OCI-LY7 (cell line): ENCODE measurements at regions not wholly inside any gene's neighbourhood (a gene's known extent, or its start where the extent isn't known, plus 50 kb on each side); places are given as distances from the start of the nearest gene placed in this dataset.

Source experiments
- BruUV-seq: library from RNA; stranded (reverse); fragments of 400-500 nt; replicated peaks from 2 replicates; lab custom pipeline; 2021; lab: Mats Ljungman, UMichigan
- CTCF ChIA-PET: fragments of 300-600 bp; sonication (Branson Sonifier 250); formaldehyde crosslinking; loops from one replicate; lab custom pipeline; 2022; ENCODE audit warnings: antibody characterized with exemption; ENCODE audit not compliant: unreplicated experiment; lab: Charles Lee
- POLR2A ChIA-PET: fragments of 300-600 bp; sonication (Branson Sonifier 250); formaldehyde crosslinking; loops from one replicate; lab custom pipeline; 2022; ENCODE audit warnings: antibody characterized with exemption; lab: Charles Lee
- DNase-seq: peaks from one replicate; pipeline ENCODE4 v3.0.0-alpha.2; 2015; ENCODE audit warnings: low spot score
- H2AFZ ChIP-seq: fragments of 200-600 bp; sonication (generic), shearing (Covaris generic); 2 replicates; pipeline ENCODE4 v1.6.1; 2014; ENCODE audit warnings: mild to moderate bottlenecking, antibody characterized with exemption, low read length, moderate library complexity
- H3K27ac ChIP-seq: fragments of 200-600 bp; sonication (generic); 2 replicates; pipeline ENCODE4 v1.5.1; 2014; ENCODE audit warnings: mixed run types, low read depth, mild to moderate bottlenecking, moderate library complexity, low read length, inconsistent platforms; ENCODE audit not compliant: poor library complexity, severe bottlenecking
- H3K36me3 ChIP-seq: fragments of 200-600 bp; sonication (generic); 2 replicates; pipeline ENCODE4 v1.6.1; 2014; ENCODE audit warnings: mild to moderate bottlenecking, antibody characterized with exemption, low read length, moderate library complexity, mixed read lengths; ENCODE audit not compliant: insufficient read depth
- H3K4me1 ChIP-seq: fragments of 200-600 bp; sonication (generic); 2 replicates; pipeline ENCODE4 v1.5.1; 2014; ENCODE audit warnings: mild to moderate bottlenecking, low read length; ENCODE audit not compliant: insufficient read depth, poor library complexity, severe bottlenecking
- H3K4me2 ChIP-seq: fragments of 200-600 bp; sonication (generic); 2 replicates; pipeline ENCODE4 v1.6.1; 2014; ENCODE audit warnings: mild to moderate bottlenecking, low read length
- H3K4me3 ChIP-seq: fragments of 200-600 bp; sonication (generic); 2 replicates; pipeline ENCODE4 v1.5.1; 2014; ENCODE audit warnings: mild to moderate bottlenecking, low read depth, low read length; ENCODE audit not compliant: poor library complexity, severe bottlenecking
- H3K79me2 ChIP-seq: fragments of 200-600 bp; sonication (generic); 2 replicates; pipeline ENCODE4 v1.6.1; 2016; ENCODE audit warnings: low read depth, mild to moderate bottlenecking, low read length, moderate library complexity, mixed read lengths; ENCODE audit not compliant: insufficient read depth
- H3K9me2 ChIP-seq: fragments of 200-600 bp; sonication (generic); 2 replicates; pipeline ENCODE4 v1.6.1; 2016; ENCODE audit warnings: mild to moderate bottlenecking, low read length, mixed read lengths; ENCODE audit not compliant: insufficient read depth
- H3K9me3 ChIP-seq: fragments of 200-600 bp; sonication (generic); 2 replicates; pipeline ENCODE4 v1.6.1; 2014; ENCODE audit warnings: mild to moderate bottlenecking, mixed run types, low read length, mixed read lengths
- H4K20me1 ChIP-seq: fragments of 200-600 bp; sonication (generic); 2 replicates; pipeline ENCODE4 v1.6.1; 2014; ENCODE audit warnings: mild to moderate bottlenecking, antibody characterized with exemption, low read length, moderate library complexity, mixed read lengths; ENCODE audit not compliant: insufficient read depth
- EZH2phosphoT487 ChIP-seq: fragments of 200-600 bp; sonication (generic); IDR thresholded peaks from 2 replicates; pipeline ENCODE4 v1.6.1; 2018; ENCODE audit warnings: low read depth, borderline replicate concordance, mild to moderate bottlenecking, mixed run types, antibody characterized with exemption, low read length, moderate library complexity, mixed read lengths
- intact Hi-C: fragments of 100-400 bp; cut with micrococcal nuclease; formaldehyde crosslinking; loops from one replicate; pipeline ENCODE4 v1.10.0; 2022; ENCODE audit not compliant: unreplicated experiment
- TF ChIP-seq, protein P1 (sequence below): fragments of 200-600 bp; sonication (generic); conservative IDR thresholded peaks from 2 replicates; pipeline ENCODE4 v1.5.1; 2014; ENCODE audit warnings: mild to moderate bottlenecking, antibody characterized with exemption, low read length, moderate library complexity, mixed read lengths

DNA sequence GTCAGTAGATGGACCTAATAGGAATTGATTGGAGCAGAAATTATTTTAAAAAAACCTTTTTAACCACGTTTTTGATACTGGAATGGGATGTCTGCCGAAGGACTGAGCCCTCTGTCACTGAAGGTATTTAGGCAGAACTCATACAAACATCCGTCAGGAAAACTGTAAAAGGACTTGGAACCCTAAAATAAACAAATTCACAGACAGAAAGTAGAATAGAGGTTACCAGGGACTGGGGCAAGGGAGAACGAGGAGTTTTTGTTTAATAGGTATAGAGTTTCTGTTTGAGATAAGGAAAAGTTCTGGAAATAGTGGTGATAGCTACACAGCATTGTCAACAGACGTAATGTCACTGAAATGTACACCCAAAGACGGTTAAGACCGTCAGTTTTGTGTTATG lies 105.5 kb downstream of the BCOR start:
- Histone ChIP-seq H3K27ac (no peak overlapping the region), H3K79me2 (no peaks in the 10 kb centered on the region), H3K9me2 (no peaks in the 10 kb centered on the region), H3K4me3 (no peak overlapping the region), H3K9me3 (no peaks in the 10 kb centered on the region), H3K4me2 (no peak overlapping the region), H4K20me1 (no peaks in the 10 kb centered on the region), H2AFZ (no peak overlapping the region), H3K36me3 (no peaks in the 10 kb centered on the region), H3K4me1 (no peaks in the 10 kb centered on the region)
- intact Hi-C loops: no loop called here
- POLR2A ChIA-PET: no interaction called here
- TF ChIP-seq, protein P1, sequence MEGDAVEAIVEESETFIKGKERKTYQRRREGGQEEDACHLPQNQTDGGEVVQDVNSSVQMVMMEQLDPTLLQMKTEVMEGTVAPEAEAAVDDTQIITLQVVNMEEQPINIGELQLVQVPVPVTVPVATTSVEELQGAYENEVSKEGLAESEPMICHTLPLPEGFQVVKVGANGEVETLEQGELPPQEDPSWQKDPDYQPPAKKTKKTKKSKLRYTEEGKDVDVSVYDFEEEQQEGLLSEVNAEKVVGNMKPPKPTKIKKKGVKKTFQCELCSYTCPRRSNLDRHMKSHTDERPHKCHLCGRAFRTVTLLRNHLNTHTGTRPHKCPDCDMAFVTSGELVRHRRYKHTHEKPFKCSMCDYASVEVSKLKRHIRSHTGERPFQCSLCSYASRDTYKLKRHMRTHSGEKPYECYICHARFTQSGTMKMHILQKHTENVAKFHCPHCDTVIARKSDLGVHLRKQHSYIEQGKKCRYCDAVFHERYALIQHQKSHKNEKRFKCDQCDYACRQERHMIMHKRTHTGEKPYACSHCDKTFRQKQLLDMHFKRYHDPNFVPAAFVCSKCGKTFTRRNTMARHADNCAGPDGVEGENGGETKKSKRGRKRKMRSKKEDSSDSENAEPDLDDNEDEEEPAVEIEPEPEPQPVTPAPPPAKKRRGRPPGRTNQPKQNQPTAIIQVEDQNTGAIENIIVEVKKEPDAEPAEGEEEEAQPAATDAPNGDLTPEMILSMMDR: no peak
- TF ChIP-seq EZH2phosphoT487: no peak
- CTCF ChIA-PET: no interaction called here
- no peak for DNase-seq
- BruUV-seq: no TSS peak

DNA sequence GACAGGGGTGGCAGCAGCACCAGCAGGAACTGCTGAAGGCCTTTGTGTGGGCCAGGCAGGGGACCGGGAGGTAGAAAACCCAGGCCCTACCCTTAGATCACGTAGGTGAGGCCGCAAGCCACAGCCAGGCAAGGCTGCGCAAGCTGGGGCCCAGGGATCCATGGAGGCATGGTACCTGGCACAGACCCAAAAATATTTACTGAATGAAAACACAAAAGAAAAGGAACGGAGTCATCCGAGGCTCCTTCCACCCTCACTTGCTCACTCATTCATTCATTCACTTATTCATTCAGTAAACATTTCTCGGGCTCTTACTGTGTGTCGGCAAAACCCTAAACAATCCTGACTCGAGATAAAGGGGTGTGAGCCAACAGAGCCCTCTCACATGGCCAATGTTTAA lies 102.3 kb downstream of the BCOR start:
- no peaks in the 10 kb centered on the region for H3K4me1 ChIP-seq
- intact Hi-C loops: no loop called here
- no peak for DNase-seq
- POLR2A ChIA-PET: no interaction called here
- no TSS peak for BruUV-seq
- H3K27ac ChIP-seq: no peak overlapping the region
- no peaks in the 10 kb centered on the region for H3K9me3 ChIP-seq
- H2AFZ ChIP-seq: no peak overlapping the region
- no peaks in the 10 kb centered on the region for H3K9me2 ChIP-seq
- H4K20me1 ChIP-seq: no peaks in the 10 kb centered on the region
- H3K79me2 ChIP-seq: no peaks in the 10 kb centered on the region
- CTCF ChIA-PET: no interaction called here
- no peak overlapping the region for H3K4me2 ChIP-seq
- H3K36me3 ChIP-seq: no peaks in the 10 kb centered on the region
- no peak overlapping the region for H3K4me3 ChIP-seq
- TF ChIP-seq, protein P1: no peak
- no peak for TF ChIP-seq EZH2phosphoT487

DNA sequence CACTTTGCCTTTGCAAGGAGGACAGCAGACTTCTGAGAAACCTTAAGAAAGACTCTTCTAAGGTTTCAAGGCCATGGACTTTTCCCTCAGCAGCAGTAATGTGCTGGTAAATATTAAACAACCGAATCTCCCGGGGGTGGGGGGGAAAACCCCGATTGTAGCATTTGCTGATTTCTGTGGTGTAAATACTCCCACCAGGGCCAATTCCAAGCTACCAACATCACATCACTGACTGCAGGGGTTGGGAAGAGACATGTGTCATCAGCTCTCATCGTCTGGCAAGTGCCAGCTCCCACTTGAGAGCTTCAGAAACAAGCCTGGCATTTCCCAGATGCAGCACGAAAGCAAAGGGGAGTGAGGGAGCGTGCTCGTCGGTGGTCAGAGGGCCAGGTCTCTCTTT lies 101.2 kb downstream of the BCOR start:
- Histone ChIP-seq H3K4me1 (no peaks in the 10 kb centered on the region), H3K4me3 (no peak overlapping the region), H3K79me2 (no peaks in the 10 kb centered on the region), H3K9me2 (no peaks in the 10 kb centered on the region), H3K9me3 (no peaks in the 10 kb centered on the region), H3K4me2 (no peak overlapping the region), H3K36me3 (no peaks in the 10 kb centered on the region), H2AFZ (no peak overlapping the region), H4K20me1 (no peaks in the 10 kb centered on the region), H3K27ac (no peak overlapping the region)
- no peak for DNase-seq
- ChIA-PET POLR2A (interaction anchor here (0.6 to 0.7 kb wide), 2 partner anchors 285 to 345 kb away, joined by 3 to 5 read pairs; no protein-coding TSS in a partner anchor), CTCF (no interaction called here)
- no TSS peak for BruUV-seq
- intact Hi-C loops: no loop called here
- no peak for TF ChIP-seq EZH2phosphoT487
- TF ChIP-seq, protein P1: no peak
